GM21825 (cell line): ENCODE measurements at regions not wholly inside any gene's neighbourhood (a gene's known extent, or its start where the extent isn't known, plus 50 kb on each side); places are given as distances from the start of the nearest gene placed in this dataset.

Experiments used
- ATAC-seq: cut with Tn5 transposase; IDR thresholded peaks from one replicate; pipeline ENCODE4 v1.9.1; 2021; ENCODE audit warnings: mild to moderate bottlenecking, moderate library complexity; ENCODE audit not compliant: unreplicated experiment

DNA sequence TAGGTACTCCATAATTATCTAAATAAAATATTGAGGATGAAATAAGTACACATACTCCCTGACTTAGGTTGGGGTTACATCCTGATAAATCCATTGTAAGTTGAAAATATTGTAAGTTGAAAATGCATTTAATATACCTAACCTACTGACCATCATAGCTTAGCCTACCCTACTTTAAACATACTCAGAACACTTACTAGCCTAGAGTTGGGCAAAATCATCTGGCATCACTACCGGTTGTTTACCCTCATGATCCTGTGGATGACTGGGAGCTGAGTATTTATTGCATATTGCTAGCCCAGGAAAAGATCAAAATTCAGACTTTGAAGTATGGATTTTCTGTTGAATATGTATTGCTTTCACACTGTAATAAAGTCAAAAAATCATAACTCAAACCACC is 467.3 kb downstream of the C6orf118 start:
- no peak for ATAC-seq

DNA sequence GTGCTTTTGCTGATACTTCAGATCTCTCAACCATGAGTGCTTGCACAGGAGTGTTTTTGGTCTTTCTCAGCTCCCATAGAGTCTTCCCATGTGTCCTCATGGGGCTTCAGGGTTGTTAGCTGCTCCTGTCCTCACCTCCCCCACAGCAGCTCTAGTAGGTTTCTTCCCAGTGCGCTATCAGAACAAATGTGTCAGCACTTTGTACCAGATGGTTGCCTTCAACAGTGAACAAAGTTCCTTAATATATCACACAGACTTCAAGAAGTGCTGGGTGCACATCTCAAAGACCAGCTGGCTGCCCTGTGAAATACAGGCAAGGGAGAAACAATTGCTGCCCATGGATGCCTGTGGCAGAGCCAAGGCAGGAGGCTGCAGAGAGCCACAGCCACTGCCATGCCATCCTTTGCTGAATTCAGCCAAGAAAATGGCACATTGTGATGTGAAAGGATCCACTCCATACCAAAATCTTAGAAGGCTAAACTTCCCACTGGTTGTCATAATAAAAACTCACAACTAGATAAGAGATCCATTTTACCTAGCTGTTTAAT is 471.3 kb downstream of the C6orf118 start:
- ATAC-seq: no peak

DNA sequence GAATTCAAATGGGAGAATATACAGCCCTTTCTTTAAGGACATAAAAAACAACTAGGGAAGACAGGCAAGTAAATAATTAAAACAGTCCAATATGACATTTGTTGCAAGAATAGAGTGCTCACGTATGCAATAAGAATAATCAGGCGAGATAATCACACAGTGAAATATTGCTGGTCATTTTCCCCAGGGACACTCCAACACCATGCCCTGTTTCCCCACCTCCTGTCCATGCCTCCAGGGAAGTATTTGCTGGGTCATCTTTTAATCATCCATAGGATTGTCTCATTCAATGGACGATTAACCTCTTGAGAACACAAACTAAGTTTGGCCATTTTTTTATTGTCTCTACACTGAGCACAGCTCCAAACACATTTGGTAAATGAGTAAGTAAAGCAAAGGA is 472.9 kb downstream of the C6orf118 start:
- no peak for ATAC-seq

DNA sequence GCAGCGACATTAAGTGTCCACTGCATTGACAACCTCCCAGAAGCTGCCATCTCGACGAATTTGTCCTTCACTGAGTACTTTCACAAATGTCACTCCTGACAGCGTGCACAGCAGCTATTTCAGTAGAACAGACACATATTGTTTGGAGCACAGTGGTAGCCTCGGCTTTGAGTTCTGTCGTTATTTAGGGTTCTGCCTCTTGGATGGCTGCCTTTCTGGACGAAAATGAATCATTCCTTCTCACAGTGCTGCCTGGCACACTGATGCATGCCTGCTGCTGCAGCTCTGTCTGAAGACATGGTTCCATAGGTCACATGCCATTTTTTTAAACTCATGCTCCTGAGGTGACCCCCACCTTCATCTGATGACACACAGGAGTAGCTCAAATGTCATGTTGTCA is 477.0 kb downstream of the C6orf118 start:
- no peak for ATAC-seq

DNA sequence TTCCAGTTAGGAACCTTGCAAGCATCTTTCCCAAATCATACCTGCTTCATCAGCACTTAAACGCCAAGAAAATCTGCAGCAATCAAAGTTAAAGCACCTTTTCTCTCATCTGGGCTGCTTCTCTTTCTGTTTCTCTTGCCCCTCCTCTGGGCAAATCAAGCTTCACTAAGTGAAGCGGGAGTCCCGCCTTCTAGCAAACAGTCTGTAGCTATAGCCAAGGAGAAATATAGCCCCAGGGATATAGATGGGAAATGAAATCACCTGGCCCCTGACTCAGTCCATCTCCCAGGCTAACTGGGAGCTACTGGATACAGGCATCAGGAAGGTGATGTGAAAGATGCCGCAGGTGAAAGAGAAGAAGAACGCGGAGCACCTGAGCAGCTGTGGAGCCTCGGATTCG is 481.9 kb downstream of the C6orf118 start:
- ATAC-seq: no peak

DNA sequence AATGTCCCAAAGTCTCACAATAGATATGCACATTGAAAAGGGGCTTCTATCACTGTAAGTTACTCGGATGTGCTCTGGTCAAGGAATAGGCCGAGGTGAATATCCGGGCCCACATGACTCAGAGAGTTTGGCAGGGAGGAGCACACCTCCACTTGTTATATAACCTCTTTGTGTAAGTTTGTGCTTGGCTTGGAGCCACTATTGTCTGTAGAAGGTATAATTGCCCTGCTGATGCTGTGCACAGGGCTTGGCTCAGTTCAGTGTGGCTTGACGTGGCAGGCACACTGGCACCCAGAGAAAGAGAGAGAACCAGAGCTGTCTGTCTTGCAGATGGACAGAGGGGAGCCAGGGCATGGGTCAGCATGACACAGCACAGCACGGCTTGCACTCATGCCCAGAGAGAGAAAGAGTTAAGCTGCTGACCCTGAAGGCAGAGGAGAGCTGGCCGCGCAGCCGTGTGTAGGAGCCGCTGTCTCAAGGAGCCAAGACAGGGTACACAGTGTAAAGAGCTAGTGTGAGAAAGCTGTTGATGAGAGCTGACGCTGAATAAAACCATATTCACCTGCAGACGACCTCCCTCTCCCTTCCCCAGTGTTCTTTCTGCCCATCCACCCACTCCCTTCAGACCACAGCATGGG is 482.5 kb downstream of the C6orf118 start:
- ATAC-seq: no peak

DNA sequence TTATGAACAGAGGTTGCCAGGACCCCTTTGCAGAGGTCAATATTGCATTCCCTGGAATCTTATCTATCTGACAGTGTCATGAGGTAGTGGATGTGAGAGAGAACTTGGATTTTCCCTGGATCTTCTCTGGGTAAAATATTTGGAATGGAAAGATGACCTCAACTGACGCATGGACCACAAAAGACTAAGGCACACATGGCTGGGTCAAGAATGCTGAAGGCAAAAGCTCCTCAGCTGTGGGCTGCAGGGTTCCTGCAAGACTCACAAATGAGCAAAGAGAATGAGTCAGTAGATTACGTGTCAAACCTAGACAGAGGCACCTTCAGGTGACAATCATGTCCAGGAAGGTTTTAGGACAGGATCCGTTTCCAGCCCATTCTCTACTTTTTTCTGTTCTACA is 484.0 kb downstream of the C6orf118 start:
- ATAC-seq: no peak

DNA sequence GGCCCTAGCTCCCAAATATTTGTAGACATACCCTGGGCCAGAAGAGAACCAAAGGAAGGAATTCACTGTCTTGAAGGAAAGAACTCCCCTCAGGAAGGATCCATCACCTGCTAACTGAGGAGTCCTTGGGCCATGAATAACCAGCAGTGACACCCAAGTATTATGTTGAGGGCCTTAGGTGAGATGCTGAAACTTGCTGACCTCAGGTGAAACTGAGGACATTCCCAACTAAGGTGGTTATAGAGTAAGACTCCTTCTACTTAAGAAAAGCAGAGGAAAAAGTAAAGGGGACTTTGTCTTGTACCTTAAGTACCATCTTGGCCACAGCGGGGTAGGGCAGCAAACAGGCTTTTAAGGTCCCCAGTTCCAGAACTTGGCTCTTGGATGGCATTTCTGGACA is 491.7 kb downstream of the C6orf118 start:
- no peak for ATAC-seq

DNA sequence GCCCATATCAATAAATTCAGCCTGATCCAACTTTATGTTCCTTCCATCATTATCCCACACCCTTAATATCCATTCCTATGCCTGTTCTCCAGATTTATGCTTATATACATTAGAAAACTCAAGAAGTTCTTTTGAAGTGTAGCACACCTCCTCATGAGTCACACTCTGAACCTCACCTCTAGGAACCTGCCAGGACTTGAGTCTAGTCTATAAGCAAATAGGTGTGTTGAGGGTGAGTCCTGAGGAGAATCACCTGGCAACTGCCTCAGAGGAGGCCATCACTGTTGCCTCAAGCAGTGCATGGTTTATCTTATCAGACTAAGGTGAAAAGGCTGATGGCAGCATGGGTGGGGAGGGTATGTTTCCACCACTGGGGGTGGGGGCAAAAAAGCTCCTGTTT is 496.7 kb downstream of the C6orf118 start:
- ATAC-seq: no peak

DNA sequence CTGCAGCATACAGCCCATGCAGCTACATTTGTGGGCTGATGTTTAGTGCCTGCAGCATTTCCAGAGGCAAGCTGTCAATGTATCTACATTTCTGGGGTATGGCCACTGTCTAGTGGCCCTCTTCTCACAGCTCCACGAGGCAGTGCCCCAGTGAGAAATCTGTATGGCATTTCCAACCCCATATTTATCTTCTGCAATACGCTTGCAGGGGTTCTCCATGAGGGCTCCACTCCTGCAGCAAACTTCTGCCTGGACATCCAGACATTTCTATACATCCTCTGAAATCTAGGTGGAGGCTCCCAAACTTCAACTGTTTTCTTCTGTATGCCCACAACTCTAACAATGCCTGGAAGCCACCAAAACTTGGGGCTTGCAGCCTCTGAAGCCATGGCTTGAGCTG is 502.3 kb downstream of the C6orf118 start:
- no peak for ATAC-seq

DNA sequence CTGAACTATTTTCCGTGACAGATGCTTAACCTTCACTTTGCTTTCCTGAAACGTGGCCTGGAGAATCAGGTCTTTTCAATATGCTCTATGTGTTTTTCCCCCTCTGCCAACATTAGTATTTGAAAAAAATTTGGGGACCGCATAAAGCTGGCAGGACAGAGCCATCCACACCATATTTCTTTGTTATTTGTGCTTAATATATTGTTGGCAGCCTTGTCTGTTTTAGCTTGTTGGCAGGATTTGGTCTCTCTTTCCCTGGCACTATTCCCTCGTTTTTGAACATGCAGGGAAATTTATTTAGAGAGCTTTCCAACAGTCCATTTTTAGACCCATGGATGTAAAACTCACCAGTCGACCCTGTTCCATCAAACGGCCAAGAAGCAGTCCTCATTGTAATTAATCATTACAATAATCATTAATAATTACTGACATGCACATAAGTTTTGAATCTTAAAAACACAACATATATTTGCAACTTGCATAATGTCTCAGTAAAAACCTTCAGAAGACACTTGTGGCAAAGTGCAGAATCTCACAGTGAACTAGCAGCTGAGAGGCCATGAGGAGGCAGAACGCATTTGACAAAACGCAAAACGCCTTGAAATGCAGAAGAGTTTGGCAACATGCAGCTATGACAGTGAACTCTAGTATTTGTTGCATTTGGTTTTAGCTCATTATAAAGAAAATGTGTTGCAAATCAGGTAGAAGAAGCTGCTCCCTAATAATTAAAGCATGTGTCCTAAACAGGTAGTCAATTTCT is 514.2 kb downstream of the C6orf118 start:
- ATAC-seq: no peak

DNA sequence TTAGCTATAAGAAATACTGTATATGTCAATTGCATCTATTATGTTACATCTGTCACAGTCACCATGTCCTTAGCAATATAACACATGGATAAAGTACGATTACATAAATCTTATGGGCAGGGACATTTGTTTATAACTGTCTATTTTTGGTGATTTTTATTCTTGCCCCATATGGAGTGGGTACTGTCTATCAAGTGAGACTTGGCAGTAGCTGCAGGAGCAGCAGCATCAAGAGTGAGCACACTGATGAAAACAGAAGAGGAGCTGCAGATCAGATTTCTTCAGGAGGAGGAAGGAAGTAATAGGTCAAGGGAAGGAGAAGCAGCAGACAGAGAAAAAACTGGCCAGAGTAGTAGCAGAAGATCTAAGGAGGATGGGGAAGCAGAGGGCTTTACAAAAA is 516.7 kb downstream of the C6orf118 start:
- ATAC-seq: no peak

DNA sequence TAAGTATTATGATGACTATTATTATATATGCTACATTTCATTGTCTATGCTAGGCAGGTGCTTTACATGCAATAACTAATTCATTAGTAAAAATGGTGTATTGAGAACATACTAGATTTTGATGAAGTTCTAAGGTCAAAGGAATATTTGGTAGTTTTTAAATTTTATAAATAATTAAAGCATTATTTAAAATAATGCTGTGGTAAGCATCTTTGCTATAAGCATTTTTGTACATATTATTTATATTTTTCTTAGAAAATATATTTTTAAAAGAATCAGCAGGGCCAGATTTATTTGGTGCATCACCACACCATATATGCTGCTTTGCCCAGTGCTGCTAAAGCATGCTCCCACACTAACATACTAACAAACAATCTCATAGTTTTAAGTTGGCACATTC is 517.9 kb downstream of the C6orf118 start:
- no peak for ATAC-seq

DNA sequence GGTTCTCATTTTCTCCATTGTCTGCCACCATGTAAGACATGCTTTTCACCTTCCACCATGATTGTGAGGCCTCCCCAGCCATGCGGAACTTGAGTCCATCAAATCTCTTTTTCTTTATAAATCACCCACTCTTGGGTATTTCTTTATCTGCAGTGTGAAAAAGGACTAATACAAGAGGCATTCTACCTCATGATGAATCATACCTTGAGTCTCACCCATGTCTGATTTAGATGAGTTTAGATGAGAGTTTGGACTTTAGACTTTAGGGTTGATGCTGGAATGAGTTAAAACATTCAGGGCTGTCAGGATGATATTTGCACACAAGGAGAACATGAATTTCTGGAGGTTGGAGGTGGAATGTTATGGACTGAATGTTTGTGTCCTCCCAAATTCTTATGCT is 545.6 kb downstream of the C6orf118 start:
- ATAC-seq: no peak

DNA sequence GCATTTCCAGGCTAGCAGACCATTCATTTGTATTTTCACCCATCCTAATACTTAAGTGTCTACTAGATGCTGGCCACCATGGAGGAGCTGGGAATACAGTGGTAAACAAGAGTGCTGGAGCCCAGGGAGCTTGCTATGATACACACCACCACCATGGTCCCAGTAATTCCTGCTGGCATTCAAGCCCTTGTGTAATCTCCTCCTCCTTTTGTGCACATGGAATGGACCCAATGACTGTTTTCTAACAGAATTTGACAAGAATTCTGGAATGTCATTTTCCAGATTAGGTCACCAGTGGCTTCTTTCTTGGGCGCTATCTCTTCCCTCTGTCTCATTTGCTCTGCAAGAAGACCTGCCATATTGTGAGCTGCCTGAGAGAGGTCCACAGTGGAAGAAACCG is 552.0 kb downstream of the C6orf118 start:
- ATAC-seq: no peak

DNA sequence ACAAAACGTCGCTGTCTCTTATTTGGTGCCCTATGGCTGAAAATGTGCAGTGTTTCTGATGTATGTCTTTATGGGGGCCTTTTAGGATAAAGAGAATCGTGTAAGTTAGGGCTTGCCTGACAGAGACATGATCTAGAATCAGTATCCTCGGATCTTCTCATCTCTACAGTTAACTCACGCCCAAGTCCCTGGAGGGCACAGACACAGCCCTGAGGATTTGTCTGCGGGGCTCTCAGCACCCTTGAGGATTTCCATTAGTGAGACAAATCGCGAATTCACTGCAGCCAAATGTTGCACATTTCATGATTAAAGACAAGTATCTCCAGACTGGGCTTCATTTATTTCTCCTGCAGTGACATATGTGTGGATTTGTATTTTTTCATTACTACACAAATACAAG is 552.7 kb downstream of the C6orf118 start:
- ATAC-seq: no peak

DNA sequence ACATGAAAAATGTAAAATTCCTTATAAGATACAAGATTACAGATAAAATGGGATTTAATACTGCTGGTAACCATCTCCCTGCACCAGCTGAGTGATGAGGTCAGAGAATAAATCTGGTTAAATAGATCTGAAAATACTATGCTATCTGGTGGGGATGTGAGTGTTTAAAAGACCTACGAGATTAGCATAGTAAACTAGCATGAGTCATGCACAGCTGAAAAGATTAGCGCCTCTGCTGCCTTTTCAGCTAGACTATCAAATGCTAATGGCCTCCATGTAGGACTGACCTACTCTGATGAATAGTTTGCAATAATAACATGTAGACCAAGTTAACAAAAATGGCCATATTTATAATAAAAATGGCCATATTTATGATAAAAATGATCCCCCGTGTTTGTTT is 553.3 kb downstream of the C6orf118 start:
- ATAC-seq: no peak

DNA sequence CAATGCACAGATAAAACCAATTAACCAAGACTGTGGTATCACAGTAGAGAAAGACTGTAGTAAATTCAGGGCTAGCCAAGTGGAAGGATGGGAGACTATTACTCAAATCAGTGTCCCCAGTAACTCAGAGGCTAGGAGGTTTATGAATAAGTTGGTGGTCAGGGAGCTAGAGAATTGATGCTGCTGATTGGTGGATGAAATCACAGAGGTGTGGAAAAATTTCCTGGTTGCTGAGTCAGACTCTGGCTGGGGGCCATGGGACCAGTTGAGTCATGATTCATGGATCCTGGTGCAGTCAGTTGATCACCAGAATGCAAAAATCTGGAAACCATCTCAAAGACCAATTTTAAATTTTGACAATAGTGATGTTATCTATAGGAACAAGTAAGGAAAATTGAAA is 555.9 kb downstream of the C6orf118 start:
- no peak for ATAC-seq

DNA sequence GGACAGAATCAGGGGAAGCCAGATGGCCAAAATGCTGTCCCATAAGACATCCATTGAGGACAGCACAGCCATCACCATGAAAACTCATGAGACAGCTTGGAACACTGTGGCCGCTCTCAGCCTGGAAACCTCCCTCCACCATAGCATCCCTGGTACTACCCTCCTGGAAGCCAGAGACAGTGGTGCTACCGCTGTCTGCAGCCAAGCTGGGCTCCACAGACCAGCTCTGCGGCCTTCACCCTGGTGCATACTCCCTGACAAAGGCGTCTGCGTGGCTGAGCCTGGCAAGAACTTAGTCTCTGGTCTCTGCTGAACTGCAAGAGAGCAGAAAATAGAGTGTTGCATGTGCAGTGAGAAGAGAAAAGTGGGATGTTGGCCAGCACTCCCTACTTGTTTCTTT is 558.0 kb downstream of the C6orf118 start:
- no peak for ATAC-seq

DNA sequence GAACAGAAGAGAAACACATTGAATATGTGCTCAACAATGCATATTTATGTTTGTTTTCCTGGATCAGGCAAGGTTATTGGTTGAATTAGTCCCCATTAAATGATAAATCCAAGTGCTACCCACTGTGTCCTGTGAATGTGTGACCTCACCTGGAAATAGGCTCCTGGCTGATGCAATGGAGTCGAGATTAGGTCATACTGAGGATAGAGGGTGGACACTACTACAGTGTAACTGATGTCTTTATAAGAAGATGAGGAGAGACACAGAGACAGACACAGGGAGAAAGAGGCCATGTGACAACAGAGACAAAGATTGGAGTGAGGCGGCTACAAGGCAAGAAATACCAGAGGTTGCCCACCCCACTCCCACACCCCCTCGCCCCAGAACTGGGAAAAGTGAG is 559.3 kb downstream of the C6orf118 start:
- no peak for ATAC-seq

DNA sequence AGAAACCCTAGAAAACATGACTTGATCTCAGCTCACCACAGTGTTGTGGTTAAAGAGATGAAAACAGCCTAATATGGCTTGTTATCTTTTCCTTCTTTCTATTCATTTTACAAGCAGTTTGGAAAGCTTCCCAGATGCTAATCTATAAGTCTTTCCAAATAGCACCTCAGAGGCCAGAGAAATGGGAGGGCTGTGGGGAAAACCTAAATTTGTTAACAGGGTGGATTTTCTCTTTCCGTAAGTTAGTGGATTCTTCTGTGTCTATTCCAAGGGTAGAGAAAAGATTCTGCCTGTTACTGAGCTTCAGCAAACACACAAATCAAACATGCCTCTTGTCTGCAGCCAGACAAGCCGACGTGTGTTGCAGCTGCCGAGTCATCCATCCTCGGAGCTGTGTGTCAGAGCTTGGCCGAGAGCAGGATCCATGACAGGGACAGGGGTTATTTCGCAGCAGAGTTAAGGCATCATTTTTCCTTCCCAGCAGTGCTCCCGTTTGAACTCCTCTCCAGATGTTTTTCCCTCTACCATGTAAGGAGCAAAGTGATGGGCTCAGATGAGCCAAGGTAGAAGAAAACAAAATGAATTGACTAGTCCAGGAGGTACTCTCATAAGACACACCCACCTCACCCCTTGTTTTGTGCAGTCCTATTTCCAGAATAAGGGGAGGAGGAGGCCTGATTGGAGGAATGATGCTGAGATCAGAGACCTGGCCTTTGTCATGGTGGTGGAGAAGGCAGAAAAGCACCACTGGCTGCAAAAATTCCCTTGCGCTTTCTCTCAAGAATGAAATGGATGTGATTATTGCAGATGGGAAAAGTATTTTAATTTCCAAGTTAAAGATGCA is 560.0 kb downstream of the C6orf118 start:
- ATAC-seq: no peak

DNA sequence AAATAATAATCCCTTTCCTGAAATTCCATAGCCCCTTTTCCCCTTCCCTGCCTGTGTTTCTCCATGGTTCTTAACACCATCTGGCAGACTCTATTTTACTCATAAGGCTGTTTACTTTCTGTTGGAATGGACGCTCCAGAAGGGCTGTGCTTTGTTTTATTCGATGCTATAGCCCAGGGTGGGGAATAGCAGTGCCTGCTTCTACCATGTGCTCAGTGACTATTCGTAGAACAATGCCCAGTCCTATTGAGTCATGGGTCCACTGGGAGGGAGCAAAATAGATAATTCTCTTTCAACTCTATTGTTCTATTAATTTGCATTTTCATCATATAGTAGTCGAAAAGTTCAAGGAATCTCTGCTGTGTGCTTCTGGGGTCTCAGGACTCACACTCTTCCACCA is 565.1 kb downstream of the C6orf118 start:
- no peak for ATAC-seq
